Prostate gland (tissue), 2 donors: ENCODE measurements at regions not wholly inside any gene's neighbourhood (a gene's known extent, or its start where the extent isn't known, plus 50 kb on each side); places are given as distances from the start of the nearest gene placed in this dataset.

Source experiments
- DNase-seq: peaks from one replicate; pipeline ENCODE4 v3.0.0-alpha.2; 2019; ENCODE audit warnings: low spot score
- H3K27ac ChIP-seq, 2 donors: fragments of 200-600 bp; sonication (generic); 2 replicates each; pipeline ENCODE4 v1.5.1; 2017 to 2019
- H3K27me3 ChIP-seq: fragments of 200-600 bp; sonication (generic); replicated peaks from 2 replicates; pipeline ENCODE4 v1.5.1; 2019; ENCODE audit not compliant: insufficient read depth
- H3K36me3 ChIP-seq, 2 donors: fragments of 200-600 bp; sonication (generic); 1 replicate in 1 of 2; 2 replicates in 1 of 2; pipeline versions ENCODE4 v1.5.1 to v1.8.1; 2017 to 2019
- H3K4me1 ChIP-seq: fragments of 200-600 bp; sonication (generic); replicated peaks from 2 replicates; pipeline ENCODE4 v1.5.1; 2019
- H3K4me3 ChIP-seq, 2 donors: fragments of 200-600 bp; sonication (generic); 2 replicates each; pipeline ENCODE4 v1.5.1; 2017 to 2019
- H3K9me3 ChIP-seq: fragments of 200-600 bp; sonication (generic); 2 replicates; pipeline ENCODE4 v1.5.1; 2017
- CTCF ChIP-seq, 4 experiments: fragments of 200-600 bp in 2 of 4; fragments of 450-650 bp in 2 of 4; sonication (generic) in 2 of 4; IDR thresholded peaks; 1 replicate in 3 of 4; 2 replicates in 1 of 4; pipeline ENCODE4 v1.5.1; 2016 to 2019; ENCODE audit warnings: antibody characterized with exemption in 4 of 4, mild to moderate bottlenecking in 2 of 4, moderate library complexity in 2 of 4
- POLR2A ChIP-seq: fragments of 450-650 bp; IDR thresholded peaks from one replicate; pipeline ENCODE4 v1.6.1; 2016; ENCODE audit warnings: antibody characterized with exemption, mild to moderate bottlenecking
- POLR2AphosphoS5 ChIP-seq: sonication (generic); formaldehyde crosslinking; IDR thresholded peaks from one replicate; pipeline ENCODE4 v1.6.1; 2017; ENCODE audit warnings: antibody characterized with exemption
- WGBS: methylation state at CpG from one replicate; pipeline ENCODE4 v1.1.5; 2018; 5-methylcytosine and 5-hydroxymethylcytosine counted together
- intact Hi-C: fragments of 100-400 bp; cut with DNase I; formaldehyde crosslinking; loops from one replicate; pipeline ENCODE4 v1.14.2; 2022

GRCh38 chr14:42517806-42518500 lies 911.3 kb downstream of the LRFN5 start:
- Histone ChIP-seq H3K27ac (no peak overlapping the region), H3K4me3 (no peak overlapping the region), H3K27me3 (no peaks in the 10 kb centered on the region), H3K9me3 (no peaks in the 10 kb centered on the region), H3K4me1 (no peaks in the 10 kb centered on the region), H3K36me3 (no peaks in the 10 kb centered on the region)
- WGBS = 62% methylated on average over 2 of the region's 2 CpGs
- intact Hi-C loops = no loop called here
- no peak for DNase-seq
- TF ChIP-seq POLR2AphosphoS5 (no peak), POLR2A (no peak), CTCF (IDR thresholded peaks at IDR 0.05) (no peak)

GRCh38 chr14:42513837-42514236 lies 907.2 kb downstream of the LRFN5 start:
- 57% methylated on average over 1 of the region's 1 CpG for WGBS
- Histone ChIP-seq H3K27me3 (no peaks in the 10 kb centered on the region), H3K27ac (no peak overlapping the region), H3K9me3 (no peaks in the 10 kb centered on the region), H3K36me3 (no peaks in the 10 kb centered on the region), H3K4me3 (no peak overlapping the region), H3K4me1 (no peaks in the 10 kb centered on the region)
- TF ChIP-seq POLR2A = no peak
- no peak for TF ChIP-seq POLR2AphosphoS5
- intact Hi-C loops = no loop called here
- no peak for DNase-seq

- Histone ChIP-seq H3K27ac (no peak overlapping the region), H3K4me3 (no peak overlapping the region), H3K9me3 (no peaks in the 10 kb centered on the region), H3K27me3 (no peaks in the 10 kb centered on the region), H3K4me1 (no peaks in the 10 kb centered on the region), H3K36me3 (no peaks in the 10 kb centered on the region)
- TF ChIP-seq CTCF (IDR thresholded peaks at IDR 0.05) = no peak
- WGBS = 84% methylated on average over 1 of the region's 1 CpG
- no peak for DNase-seq
- intact Hi-C loops = no loop called here
These were observed 903.4 kb downstream of the LRFN5 start for GRCh38 chr14:42510071-42510470.

- Histone ChIP-seq H3K4me1 (no peaks in the 10 kb centered on the region), H3K27me3 (no peaks in the 10 kb centered on the region), H3K27ac (no peak overlapping the region), H3K4me3 (no peak overlapping the region), H3K36me3 (no peaks in the 10 kb centered on the region), H3K9me3 (no peaks in the 10 kb centered on the region)
- no peak for DNase-seq
- intact Hi-C loops = no loop called here
- TF ChIP-seq POLR2A (no peak), CTCF (IDR thresholded peaks at IDR 0.05) (no peak), POLR2AphosphoS5 (no peak)
- WGBS = 70% methylated on average over 3 of the region's 3 CpGs
These were observed 901.7 kb downstream of the LRFN5 start for GRCh38 chr14:42508209-42508946.

- intact Hi-C loops = no loop called here
- WGBS = 46% methylated on average over 1 of the region's 1 CpG
- H3K27me3 ChIP-seq = no peaks in the 10 kb centered on the region
- H3K36me3 ChIP-seq = no peaks in the 10 kb centered on the region
- no peak overlapping the region for H3K4me3 ChIP-seq
- no peak overlapping the region for H3K27ac ChIP-seq
- DNase-seq = no peak
- no peaks in the 10 kb centered on the region for H3K4me1 ChIP-seq
- no peaks in the 10 kb centered on the region for H3K9me3 ChIP-seq
- TF ChIP-seq POLR2AphosphoS5 (no peak), POLR2A (no peak), CTCF (IDR thresholded peaks at IDR 0.05) (no peak)
These were observed 897.8 kb downstream of the LRFN5 start for GRCh38 chr14:42504433-42504832.
